HG03571 (cell line): ENCODE measurements at regions not wholly inside any gene's neighbourhood (a gene's known extent, or its start where the extent isn't known, plus 50 kb on each side); places are given as distances from the start of the nearest gene placed in this dataset.

ENCODE experiments used
- ATAC-seq: cut with Tn5 transposase; IDR thresholded peaks from one replicate; pipeline ENCODE4 v1.9.1; 2021; ENCODE audit not compliant: unreplicated experiment

DNA sequence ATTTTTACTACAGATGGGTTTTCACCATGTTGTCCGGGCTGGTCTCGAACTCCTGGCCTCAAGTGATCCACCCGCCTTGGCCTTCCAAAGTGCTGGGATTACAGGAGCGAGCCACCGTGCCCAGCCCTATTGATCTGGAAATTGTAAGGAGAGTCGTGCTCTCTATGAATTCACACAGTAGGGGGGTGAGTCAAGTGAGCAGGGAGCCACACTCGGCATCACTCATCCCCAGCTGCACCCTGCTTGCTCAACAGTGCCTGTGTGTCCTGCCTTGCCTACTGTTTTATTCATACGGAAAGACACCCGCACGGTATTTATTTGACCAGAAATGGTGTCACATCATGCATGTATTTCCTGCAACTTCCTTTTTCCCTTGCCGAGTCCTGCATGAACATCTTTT is 157.2 kb upstream of the FOXF1 start:
- no peak for ATAC-seq

DNA sequence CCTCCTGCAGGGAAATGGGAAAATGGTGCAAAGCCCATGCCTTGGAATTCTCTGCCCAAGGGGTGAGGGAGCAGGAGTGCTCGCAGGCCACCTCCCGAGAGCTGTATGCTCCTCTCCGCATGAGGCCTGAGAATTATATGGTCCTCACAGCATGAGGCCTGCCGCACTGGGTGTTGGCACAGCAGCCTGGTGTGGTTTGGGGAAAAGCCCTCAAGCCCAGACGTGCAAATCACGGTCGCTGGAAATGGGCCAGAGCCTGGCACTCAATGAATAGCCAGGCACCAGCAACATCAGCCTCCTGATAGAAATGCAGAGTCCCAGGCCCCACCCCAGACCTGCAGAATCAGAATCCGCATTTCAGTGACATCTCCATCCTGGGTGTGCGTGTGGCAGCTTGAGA is 156.4 kb upstream of the FOXF1 start:
- ATAC-seq, result no peak

DNA sequence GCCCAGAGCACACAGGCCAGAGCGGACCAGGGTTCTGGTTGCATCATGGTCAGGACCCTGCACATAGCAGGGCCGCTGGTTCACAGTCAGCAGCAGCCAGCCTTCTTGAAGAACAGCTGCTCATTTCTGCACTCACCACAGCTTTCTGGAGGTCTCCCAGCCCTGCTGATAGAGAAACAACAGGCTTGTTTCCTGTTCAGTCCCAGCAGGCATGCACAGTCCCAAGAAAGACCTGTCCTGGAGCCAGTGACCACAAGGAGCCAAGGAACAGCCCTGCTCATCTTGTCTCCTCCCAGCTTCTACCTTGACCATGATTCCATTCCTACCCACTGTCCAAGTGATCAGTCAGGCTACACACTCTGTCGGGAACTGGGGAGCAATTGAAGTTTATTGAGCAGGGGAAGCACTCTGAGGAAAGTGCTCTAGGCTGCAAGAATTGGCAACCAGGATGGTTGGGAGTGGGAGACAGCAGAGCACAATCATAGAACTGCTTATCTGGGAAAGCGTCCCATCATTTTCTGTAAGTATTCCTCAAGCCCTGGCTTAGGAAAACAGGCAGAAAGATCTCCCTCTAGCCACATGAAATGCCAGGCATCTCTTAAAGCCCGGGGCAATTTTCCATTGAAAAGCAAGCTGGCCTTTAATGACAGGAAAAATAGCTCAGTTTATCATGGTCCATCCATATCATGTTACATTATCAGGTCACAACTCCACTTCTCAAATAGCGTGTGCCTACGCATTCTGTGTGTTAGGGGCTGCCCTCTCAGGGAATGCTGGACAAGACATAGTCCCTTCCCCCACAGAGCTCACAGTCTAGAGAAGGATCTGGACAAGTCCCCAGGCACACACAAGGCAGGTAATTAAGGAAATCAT is 155.4 kb upstream of the FOXF1 start:
- ATAC-seq, result no peak

DNA sequence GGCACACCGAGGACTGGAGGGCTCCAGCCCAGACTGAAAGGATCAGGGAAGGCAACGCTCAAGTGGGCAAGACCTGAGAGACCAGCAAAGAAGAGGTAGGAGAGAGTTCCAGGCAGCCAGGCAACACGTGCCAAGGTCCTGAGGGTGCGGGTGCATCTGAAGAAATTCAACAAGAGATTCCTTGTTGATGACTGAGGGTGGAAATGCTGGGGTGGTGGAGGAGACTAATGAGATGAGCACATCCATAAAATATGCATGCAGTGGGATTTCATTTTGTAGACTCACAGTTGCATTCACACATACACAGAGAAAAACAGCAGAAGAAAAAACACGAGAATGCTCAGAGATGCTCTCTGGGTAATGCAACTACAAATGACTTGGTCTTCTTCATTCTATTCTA is 154.8 kb upstream of the FOXF1 start:
- ATAC-seq, result no peak

DNA sequence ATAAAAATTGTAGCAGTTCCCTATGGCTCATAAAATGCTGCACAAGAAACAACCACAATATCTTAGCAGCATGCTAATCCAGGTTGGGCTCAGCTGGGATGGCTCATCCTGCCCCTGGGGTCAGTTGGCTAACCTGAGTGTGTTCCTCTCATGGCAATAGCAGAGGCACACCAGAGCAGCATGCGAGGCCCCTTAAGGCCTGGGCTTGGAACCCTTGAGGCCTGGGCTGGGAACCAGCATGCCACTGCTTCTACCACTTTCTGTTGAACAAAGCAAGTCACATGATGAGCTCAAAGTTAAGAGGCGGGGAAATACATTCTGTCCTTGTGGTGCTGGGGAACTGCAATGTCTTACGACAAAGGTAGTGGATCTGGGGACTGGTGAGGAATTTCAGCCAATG is 154.4 kb upstream of the FOXF1 start:
- ATAC-seq, result no peak

DNA sequence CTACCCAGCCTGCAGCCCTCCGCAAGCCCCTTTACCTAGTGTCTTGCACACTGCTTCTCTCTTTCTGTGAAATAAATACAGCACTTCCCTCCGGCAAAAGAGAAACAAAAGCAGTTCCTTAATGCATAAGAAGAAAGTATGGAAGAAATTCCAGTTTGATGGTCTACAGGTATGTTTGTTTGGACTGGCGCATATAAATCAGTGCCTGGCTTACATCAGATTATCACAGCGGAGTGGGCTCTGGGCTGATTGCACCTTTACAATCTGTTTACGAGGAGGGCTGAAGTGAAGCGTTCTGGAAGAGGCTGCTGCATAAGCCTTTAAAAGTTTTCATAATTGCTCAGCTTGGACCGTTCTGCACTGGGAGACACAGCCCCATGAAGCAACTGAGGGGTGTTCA is 153.5 kb upstream of the FOXF1 start:
- no peak for ATAC-seq

DNA sequence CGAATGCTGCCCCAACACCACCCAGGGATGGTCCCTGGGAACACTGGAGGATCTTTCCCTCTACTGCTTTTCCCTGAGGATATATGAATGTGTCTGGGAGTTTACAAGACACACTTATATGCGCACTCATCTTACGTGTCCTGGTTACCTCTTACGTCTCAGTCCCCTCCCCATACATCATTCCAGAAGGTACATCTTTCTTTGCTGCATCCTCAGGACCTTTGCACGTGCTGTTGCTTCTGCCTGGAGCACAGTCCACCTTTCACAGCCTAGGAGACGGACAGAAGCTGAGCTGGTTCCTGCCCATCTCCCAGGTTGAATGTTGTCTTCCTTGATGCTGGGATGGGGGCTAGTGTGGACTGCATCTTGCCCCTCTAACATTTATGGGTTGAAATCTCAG is 153.0 kb upstream of the FOXF1 start:
- no peak for ATAC-seq

DNA sequence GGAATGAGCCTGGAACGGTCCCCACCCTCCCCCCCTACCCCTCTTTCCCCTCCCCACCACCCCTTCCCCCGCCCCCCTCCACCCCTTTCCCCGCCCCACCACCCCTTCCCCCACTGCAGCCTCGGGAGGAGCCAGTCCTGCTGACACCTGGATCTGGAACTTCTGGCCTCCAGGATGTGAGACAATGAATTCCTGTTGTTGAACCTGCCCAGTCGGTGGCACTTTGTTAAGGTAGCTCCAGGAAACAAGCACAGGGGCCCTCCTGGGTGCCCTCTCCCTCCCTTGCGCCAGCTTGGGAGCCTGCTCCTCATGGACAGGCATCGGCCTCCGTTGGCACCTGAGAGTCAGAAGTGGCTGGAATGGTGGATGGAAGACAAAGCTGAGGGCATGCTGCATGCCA is 152.4 kb upstream of the FOXF1 start:
- ATAC-seq, result no peak

DNA sequence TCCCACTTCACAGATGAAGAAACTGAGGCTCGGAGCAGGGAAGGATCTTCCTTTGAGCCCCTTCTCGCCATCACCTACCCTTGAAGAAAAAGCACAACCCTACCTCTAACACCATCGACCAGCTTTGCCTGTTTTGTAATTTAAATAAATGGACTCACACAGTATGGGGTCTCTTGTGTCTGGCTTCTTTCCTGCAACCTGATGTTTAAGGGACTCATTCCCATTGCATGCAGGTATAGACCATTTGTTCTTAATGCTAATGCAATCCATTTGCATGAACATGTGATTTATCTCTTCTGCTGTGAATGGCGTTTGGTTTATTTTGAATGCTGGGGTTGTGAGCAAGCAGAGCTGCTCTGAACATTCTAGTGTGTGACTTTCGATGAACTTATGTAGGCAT is 150.8 kb upstream of the FOXF1 start:
- no peak for ATAC-seq

DNA sequence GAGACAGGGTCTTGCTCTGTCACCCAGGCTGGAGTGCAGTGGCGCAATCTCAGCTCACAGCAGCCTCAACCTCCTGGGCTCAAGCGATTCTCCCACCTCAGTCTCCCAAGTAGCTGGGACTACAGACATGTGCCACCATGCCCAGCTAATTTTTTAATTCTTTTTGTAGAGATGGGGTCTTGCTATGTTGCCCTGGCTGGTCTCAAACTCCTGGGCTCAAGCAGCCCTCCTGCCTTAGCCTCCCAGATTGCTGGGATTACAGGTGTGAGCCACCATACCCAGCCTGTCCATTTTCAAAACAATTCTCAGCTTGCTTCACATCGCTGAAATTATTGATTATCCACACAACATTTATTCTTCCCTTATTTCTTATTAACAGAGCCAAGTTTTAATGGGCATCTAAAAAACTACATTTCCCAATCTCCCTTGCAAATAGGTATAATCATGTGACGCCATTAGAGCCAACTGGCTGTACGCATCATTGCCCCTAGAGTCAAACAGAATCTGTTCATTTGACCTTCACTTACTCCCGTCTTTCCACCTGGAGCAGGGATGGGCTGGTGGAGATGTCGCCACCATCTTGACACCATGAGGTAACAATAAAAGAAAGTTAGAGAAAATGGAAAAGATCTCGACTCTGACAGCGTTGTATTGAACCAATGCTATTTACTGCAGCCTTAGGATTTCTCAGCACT is 148.0 kb upstream of the FOXF1 start:
- no peak for ATAC-seq

DNA sequence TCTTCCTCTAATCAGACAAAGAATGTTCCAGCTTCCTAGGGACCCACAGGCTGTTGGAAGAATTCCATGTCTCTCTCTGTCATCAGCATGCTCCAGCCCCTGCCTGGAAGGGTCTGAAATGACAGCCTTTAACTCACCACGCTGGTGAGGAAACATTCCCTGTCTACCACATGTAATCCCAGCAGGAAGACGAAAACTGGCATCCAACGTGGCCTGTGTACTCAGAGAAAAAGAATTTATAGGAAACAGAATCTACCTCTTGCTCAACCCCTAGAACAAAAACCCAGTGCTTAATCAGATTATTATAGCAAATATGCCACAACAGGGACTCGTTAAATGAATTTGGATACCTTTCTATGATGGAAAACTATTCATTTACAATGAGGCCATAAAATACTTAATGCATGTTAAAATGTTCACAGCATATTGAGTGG is 147.3 kb upstream of the FOXF1 start:
- ATAC-seq, result no peak

DNA sequence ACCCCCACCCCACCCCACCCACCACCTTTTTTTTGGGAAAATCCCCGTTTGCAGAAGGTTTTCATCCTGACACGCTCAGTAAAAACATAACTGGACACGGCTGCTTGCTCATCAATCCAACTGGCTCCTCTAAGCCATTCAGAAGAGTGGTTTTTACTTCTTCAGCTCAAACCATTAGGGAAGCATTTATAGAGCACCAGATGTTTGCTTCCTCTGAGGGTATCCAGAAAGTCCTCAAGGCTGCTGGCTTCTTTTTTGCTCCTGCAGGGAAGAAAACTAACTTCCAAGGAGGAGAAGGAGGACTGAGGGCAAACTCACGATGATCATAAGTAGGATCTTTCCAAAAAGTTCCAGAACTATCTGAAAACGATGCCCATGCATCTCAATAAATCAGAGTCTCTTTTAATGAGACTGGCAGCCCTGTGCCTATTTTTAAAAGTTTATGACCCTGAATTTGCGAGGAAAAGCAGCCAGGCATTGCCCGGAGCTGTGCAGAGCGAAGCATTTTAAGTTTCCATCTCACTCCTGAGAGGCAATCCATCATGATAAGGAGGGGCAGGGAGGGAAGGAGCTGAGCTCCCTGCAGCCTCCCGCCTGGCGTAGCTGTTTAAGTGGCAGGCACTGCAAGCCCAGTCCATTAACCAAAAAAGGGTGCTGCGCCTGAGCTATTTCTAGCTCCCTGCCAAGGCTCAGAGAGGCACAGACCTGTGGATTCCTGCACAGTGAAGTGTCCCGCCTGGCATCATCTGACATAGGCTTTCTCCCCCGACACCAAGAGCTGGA is 146.3 kb upstream of the FOXF1 start:
- no peak for ATAC-seq

DNA sequence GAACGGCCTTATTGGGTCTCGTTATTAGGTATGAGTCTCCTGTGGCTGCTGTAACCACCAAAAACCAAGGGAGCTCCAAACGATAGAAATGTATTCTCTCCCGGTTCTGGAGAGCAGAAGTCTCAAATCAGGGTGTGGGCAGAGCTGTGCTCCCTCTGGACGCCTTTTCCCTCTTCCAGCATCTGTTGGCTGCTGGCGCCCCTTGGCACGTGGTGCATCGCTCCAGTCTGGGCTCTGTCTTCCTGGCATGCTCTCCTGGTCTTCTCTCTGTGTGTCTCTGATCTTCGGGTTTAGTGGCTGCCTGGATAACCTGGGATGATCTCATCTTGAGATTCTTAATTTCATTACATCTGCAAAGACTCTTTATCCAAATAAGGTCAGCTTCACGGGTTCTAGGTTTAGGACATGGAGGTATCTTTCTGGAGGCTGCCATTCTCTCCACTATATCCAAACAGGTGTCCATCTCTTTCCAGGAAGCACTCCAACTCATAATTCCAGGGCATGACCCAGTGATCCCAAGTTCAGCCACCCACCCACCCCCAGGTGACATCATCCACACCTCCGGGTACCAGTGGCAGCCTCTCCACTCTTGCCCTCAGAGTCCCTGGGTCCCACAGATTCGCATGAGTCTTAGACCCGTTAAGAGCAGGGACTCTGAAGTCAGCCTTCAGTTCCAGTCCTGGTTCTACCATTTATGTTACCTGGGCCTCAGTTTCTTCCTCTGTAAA is 145.5 kb upstream of the FOXF1 start:
- no peak for ATAC-seq

DNA sequence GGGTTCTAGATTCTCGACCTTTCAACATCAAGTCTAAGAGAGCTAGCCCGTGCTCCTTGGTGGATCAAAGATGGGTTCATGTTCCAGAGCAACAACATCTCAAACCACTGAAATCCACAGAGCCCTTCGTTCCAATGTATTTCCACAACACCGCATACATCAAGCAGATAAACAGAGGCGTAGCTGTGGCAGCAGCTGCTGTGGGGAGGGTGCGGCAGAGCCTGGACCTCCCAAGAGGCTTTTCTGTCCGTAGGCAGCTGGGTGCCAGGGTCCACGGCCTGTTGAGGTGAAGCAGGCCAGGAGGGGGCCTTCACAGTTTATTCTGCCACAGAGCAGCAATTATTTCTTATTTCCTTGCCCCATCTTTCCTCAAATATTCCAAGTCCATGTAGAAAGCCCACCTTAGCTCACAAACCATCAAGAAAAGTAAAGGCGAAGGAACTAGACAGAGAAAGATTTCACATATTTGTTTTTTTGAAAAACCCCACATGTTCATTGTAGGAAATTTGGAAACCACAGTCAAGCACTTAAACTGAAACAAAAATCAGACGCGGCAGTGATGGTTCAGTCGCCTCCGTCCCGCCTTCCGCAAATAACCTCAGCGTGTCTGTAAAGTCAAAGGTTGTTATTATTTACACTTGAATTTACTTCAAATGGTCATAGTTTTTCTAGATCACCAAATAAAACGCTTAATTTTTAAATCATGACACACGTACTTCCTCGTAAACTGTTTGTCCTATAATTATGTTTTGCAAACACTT is 144.6 kb upstream of the FOXF1 start:
- no peak for ATAC-seq

DNA sequence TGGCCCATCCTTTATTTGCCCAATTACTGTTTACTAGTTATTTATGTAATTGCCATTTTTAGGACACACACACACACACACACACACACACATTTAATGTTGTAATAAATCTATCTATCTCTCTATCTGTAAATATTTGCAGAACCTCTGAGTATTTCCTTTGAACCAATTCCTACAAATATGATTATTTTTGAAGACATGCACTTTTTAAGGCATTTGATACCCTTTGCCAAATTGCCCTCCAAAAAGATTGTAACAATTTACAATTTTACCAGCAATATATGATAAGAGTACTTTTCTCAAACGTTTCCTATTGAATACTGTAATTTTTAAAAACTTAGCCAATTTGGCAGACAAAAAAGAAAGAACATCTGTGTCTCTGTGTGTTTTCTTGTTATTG is 143.8 kb upstream of the FOXF1 start:
- ATAC-seq, result no peak

DNA sequence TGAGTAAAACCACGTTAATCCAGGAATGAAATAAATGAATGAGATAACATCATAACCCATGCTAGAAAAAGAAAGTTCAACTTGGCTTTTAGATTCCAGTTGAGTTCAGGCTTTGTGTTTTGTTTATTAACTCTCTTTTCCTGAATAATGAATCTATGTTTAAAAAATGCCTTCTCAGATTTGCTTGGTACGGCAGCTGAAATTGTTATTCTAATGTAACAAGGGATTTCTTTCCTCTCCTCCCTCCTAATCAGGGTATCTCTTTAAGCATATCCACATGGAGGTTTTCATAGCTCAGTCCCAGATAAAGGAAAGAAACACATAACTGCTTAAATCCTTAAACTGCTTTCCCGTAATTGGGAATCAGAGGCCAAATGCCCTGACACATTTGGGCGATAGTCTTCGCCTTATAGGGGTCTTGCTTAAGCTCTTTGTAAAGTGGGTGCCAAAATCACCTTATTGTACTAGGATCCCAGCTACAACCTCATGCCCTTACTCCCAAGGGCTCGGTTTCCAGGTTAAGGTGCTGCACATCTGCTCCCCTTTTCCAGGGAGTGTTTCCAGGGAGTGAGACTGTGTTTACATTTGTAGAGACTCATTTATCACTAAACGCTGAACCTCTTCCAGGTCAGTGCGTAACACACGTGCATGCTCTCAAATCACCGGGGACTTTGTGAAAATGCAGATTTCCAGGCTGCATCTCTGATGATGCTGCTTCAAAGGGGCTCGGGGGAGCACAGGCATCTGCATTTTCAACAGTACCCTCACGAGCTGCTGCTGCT is 142.8 kb upstream of the FOXF1 start:
- no peak for ATAC-seq

DNA sequence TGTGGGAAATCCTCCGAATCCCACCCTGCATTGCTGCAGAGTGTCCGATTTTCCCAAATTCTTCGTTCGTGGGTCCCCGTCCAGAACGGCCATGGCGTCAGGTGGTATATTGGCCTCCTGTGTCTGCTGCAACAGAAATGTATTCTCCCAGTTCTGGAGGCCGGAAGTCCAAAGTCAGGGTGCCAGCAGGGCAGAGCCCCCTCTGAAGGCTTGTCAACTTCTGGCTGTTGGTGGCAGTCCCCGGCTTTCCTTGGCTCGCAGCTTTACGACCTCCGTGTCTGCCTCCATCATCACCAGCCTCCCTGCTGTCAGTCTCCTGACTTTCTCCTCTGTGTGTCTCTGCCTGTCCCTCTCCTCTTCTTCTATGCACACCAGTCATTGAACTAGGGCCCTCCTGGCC is 142.1 kb upstream of the FOXF1 start:
- ATAC-seq, result no peak

DNA sequence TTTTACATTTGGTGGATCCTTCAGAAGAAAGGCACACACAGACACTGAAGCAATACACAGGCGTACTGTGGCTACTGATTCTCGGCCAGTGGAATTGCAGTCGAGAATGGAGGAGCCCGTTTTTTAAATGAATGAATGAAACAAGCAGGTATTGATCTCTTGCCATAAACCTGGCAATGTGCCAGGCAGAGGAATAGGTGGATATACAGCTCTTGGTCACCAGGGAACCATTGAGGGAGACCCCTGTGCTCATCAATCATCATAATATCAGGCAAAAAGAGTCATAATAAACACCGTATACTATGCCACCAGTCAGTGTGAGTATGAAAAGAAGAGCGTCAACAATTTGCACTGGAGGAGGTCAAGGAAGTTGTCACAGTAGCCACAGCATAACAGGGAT is 140.3 kb upstream of the FOXF1 start:
- no peak for ATAC-seq

DNA sequence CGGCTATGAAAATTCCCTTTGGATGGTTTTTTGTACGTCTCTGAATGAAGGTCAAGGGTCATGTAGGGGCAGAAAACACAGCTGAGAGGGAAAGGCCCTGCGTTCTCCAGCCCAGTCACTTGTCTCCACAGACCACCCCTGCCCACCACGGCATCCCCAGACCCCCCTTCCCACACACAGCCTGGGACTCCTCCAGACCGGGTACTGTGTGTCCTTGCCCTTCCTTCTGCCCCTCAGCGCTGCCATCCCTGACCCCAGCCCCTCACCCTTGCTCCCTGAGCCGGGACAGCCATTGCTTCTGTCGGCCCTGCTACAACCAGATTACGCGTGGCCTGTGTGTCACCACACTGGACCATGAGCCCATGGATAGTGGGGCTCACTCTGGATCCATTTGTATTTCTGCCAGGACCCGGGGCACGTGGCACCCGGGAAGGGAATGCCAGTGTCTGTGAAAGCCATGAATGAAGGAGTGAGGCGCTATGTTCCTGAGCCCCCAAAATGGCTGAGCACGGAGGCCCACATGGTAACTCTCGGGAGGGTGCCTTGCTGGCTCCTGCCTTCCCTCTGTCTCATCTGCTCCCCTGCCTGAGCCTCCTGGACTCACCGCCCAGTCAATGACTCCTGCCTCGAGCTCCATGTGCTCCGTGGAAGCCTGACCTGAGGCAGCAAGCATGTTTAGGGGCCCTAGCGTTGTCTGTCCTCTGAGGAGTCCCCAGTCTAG is 139.1 kb upstream of the FOXF1 start:
- ATAC-seq, result no peak
